GM23248 (cell line): ENCODE measurements at regions not wholly inside any gene's neighbourhood (a gene's known extent, or its start where the extent isn't known, plus 50 kb on each side); places are given as distances from the start of the nearest gene placed in this dataset.

Source experiments
- DNase-seq: peaks from one replicate; pipeline ENCODE4 v3.0.0-alpha.2; 2015
- H2AFZ ChIP-seq: fragments of 200-600 bp; sonication (generic); 2 replicates; pipeline ENCODE4 v1.6.1; 2016; ENCODE audit warnings: antibody characterized with exemption
- H3F3A ChIP-seq: fragments of 200-600 bp; sonication (generic); 2 replicates; pipeline ENCODE4 v1.6.1; 2016; ENCODE audit warnings: mild to moderate bottlenecking, antibody characterized with exemption, mixed run types; ENCODE audit not compliant: insufficient read depth
- H3K27ac ChIP-seq: fragments of 200-600 bp; sonication (generic); 2 replicates; pipeline ENCODE4 v1.5.1; 2016; ENCODE audit warnings: mild to moderate bottlenecking
- H3K27me3 ChIP-seq: fragments of 200-600 bp; sonication (generic); replicated peaks from 2 replicates; pipeline ENCODE4 v1.6.1; 2016; ENCODE audit warnings: mild to moderate bottlenecking; ENCODE audit not compliant: insufficient read depth
- H3K36me3 ChIP-seq: fragments of 200-600 bp; sonication (generic); 2 replicates; pipeline ENCODE4 v1.6.1; 2016; ENCODE audit warnings: low read depth, mild to moderate bottlenecking
- H3K4me1 ChIP-seq: fragments of 200-600 bp; sonication (generic); 2 replicates; pipeline ENCODE4 v1.6.1; 2016; ENCODE audit warnings: mild to moderate bottlenecking; ENCODE audit not compliant: insufficient read depth
- H3K4me2 ChIP-seq: fragments of 200-600 bp; sonication (generic); one replicate; pipeline ENCODE4 v1.6.1; 2016; ENCODE audit warnings: mild to moderate bottlenecking; ENCODE audit not compliant: unreplicated experiment
- H3K4me3 ChIP-seq: fragments of 200-600 bp; sonication (generic); 2 replicates; pipeline ENCODE4 v1.5.1; 2016; ENCODE audit warnings: mild to moderate bottlenecking
- H3K79me2 ChIP-seq: fragments of 200-600 bp; sonication (generic); 2 replicates; pipeline ENCODE4 v1.6.1; 2016; ENCODE audit warnings: mild to moderate bottlenecking; ENCODE audit not compliant: insufficient read depth
- H3K9ac ChIP-seq: fragments of 200-600 bp; sonication (generic); 2 replicates; pipeline ENCODE4 v1.6.1; 2016; ENCODE audit warnings: mild to moderate bottlenecking
- H3K9me2 ChIP-seq: fragments of 200-600 bp; sonication (generic); 2 replicates; pipeline ENCODE4 v1.6.1; 2016; ENCODE audit warnings: mixed run types, mild to moderate bottlenecking, moderate library complexity; ENCODE audit not compliant: insufficient read depth
- H3K9me3 ChIP-seq: fragments of 200-600 bp; sonication (generic); one replicate; pipeline ENCODE4 v1.6.1; 2017; ENCODE audit warnings: low read depth
- H4K20me1 ChIP-seq: fragments of 200-600 bp; sonication (generic); 2 replicates; pipeline ENCODE4 v1.6.0; 2016; ENCODE audit not compliant: insufficient read depth
- EZH2 ChIP-seq: fragments of 200-600 bp; sonication (generic); IDR thresholded peaks from 2 replicates; pipeline ENCODE4 v1.6.1; 2018; ENCODE audit warnings: antibody characterized with exemption, mild to moderate bottlenecking; ENCODE audit not compliant: insufficient read depth, poor library complexity, severe bottlenecking
- EZH2phosphoT487 ChIP-seq: fragments of 200-600 bp; sonication (generic); IDR thresholded peaks from 2 replicates; pipeline ENCODE4 v1.6.1; 2018; ENCODE audit warnings: antibody characterized with exemption, moderate library complexity, mild to moderate bottlenecking, low read depth; ENCODE audit not compliant: insufficient read depth
- WGBS, 2 experiments: methylation state at CpG; one replicate each; pipeline ENCODE4 v1.1.6; 2015 to 2017; ENCODE audit warnings: low lambda C conversion rate in 2 of 2, low coverage in 1 of 2; ENCODE audit errors: missing lambda C conversion rate in 2 of 2; 5-methylcytosine and 5-hydroxymethylcytosine counted together
- in situ Hi-C: fragments of 300-500 bp; cut with MboI; formaldehyde crosslinking; loops from 2 replicates; pipeline ENCODE4 v1.15.0; 2020

DNA sequence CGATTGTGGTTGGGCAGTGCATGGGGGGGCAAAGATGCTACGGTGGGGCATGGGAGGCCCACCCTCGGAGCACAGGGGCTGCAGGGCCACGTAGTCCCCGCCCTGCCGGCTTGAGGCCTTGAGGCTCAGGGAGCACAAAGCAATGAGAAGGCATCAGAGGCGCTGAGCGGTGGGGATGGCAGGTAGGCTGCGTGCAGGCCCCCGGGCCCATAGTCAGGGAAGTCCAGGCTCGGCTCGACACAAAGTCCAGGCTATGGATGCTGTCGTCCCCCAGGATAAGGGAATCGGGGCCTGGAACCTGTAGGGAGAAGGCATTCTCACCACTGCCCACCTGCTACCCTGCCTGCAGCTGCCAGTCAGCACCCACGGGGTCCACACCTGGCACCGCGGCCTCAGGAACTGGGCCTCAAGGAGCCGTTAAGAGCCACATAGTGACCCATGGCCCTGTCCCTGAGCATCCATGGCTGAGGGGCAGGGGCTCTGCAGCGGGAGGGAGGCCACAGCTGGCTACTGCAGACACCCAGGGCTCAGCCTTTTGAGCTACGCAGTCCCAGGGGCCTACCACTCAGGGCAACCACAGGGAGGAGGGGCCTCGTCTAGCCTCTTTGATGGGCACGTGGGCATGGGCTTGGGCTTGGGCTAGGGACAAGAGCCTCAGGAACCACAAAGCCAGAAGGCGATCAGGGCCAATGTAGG lies 179.7 kb downstream of the IGLL1 start:
- no peak overlapping the region for H3K27ac ChIP-seq
- in situ Hi-C loops = no loop called here
- H3K4me1 ChIP-seq = no peaks in the 10 kb centered on the region
- H3K79me2 ChIP-seq = no peaks in the 10 kb centered on the region
- H3F3A ChIP-seq = no peaks in the 10 kb centered on the region
- H3K4me3 ChIP-seq = no peak overlapping the region
- no peak for TF ChIP-seq EZH2phosphoT487
- no peak for TF ChIP-seq EZH2
- no peaks in the 10 kb centered on the region for H3K9me3 ChIP-seq
- H3K9me2 ChIP-seq = no peaks in the 10 kb centered on the region
- no peak overlapping the region for H3K4me2 ChIP-seq
- no peaks in the 10 kb centered on the region for H3K36me3 ChIP-seq
- no peak overlapping the region for H3K9ac ChIP-seq
- WGBS, 2 experiments = 78 to 84% methylated on average over 16 to 23 of the region's 23 CpGs
- no peaks in the 10 kb centered on the region for H4K20me1 ChIP-seq
- H2AFZ ChIP-seq = no peak overlapping the region
- no peaks in the 10 kb centered on the region for H3K27me3 ChIP-seq
- DNase-seq = no peak

DNA sequence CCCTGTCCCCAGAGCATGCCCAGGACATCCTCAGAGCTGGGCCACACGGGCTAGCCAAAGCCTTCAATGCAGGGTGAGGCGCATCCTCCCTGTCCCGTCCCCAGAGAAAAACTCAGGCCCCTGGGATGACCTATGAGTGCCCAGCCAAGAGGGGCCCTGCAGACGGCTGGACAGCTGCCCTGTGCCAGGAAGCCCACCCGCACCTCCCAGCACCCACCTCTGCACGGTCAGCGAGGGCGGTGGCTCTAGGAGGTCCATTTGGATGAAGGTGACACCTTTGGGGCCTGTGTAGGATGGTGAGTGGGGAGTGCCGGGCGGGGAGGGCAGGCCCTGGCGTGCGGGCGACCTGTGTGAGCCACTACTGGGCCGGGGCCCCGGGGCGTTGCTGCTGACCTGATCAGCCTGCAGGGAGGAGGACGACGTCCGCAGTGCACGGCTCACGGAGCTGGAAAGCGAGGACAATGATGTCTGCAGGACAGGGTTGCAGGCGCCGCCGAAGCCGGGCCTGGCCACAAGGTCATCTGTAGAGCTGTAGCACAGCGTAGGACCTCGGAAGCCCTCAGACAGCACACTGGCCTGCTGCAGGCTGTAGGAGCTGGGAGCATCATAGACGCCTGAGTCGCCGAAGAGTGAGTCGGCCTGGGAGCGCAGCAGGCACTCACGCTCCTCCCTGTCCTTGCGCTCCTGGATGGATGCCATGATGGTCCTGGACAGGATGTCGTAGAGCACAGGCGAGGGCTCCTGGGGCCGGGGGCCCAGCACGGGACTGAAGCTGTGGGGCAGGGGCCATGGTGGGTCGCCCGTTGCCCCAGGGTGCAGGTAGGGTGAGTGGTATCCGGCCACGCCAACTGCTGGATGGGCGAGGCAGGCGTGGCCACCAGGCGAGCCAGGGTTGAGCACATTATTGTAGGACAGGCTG lies 180.5 kb downstream of the IGLL1 start:
- no peak for TF ChIP-seq EZH2phosphoT487
- no peak for TF ChIP-seq EZH2
- no peak overlapping the region for H3K4me2 ChIP-seq
- 88 to 89% methylated on average over 33 to 46 of the region's 46 CpGs for WGBS, 2 experiments
- in situ Hi-C loops = no loop called here
- H3F3A ChIP-seq = no peaks in the 10 kb centered on the region
- no peak for DNase-seq
- H4K20me1 ChIP-seq = no peaks in the 10 kb centered on the region
- no peaks in the 10 kb centered on the region for H3K36me3 ChIP-seq
- no peaks in the 10 kb centered on the region for H3K79me2 ChIP-seq
- H3K9me3 ChIP-seq = no peaks in the 10 kb centered on the region
- no peaks in the 10 kb centered on the region for H3K4me1 ChIP-seq
- H3K27me3 ChIP-seq = no peaks in the 10 kb centered on the region
- no peak overlapping the region for H3K9ac ChIP-seq
- H3K27ac ChIP-seq = no peak overlapping the region
- no peaks in the 10 kb centered on the region for H3K9me2 ChIP-seq
- no peak overlapping the region for H2AFZ ChIP-seq
- H3K4me3 ChIP-seq = no peak overlapping the region

DNA sequence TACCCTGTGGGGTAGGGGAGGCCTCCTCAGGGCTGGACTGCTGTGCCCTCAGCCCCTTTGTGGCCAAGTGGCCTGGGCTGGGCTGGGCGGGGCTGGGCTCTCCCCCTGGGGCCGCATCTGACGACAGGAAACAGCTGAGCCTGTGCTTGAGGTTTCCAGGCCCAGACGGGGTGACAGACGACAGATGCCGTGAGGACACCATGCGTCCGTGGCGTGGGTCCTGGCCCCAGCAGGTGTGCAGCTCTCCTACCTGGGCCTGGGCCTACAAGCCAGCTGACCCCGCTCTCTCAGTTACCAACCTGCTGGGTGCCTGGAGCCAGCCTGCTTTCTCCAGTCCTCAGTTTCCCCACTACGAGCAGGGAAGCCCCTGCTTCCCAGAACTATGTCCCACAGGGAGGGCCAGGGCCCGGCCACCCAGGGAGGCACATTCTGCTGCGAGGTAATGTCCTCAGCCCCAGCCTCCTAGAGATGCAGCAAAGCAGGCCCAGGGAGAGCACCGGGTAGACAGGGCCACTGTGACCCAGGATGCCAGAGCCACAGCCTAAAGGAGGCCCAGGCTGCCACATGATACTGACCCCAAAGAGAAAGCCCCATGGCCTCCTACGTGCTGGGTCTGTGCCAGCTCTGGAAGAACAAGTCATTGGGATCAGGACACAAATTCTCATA lies 181.3 kb downstream of the IGLL1 start:
- no peaks in the 10 kb centered on the region for H3F3A ChIP-seq
- H3K4me1 ChIP-seq = no peaks in the 10 kb centered on the region
- no peak overlapping the region for H3K27ac ChIP-seq
- H3K79me2 ChIP-seq = no peaks in the 10 kb centered on the region
- no peaks in the 10 kb centered on the region for H3K27me3 ChIP-seq
- 56 to 67% methylated on average over 11 to 15 of the region's 15 CpGs for WGBS, 2 experiments
- in situ Hi-C loops = no loop called here
- TF ChIP-seq EZH2phosphoT487 = no peak
- TF ChIP-seq EZH2 = no peak
- no peaks in the 10 kb centered on the region for H3K9me2 ChIP-seq
- no peak overlapping the region for H3K4me2 ChIP-seq
- no peaks in the 10 kb centered on the region for H3K9me3 ChIP-seq
- no peak for DNase-seq
- no peak overlapping the region for H2AFZ ChIP-seq
- H3K9ac ChIP-seq = no peak overlapping the region
- no peak overlapping the region for H3K4me3 ChIP-seq
- no peaks in the 10 kb centered on the region for H4K20me1 ChIP-seq
- no peaks in the 10 kb centered on the region for H3K36me3 ChIP-seq

DNA sequence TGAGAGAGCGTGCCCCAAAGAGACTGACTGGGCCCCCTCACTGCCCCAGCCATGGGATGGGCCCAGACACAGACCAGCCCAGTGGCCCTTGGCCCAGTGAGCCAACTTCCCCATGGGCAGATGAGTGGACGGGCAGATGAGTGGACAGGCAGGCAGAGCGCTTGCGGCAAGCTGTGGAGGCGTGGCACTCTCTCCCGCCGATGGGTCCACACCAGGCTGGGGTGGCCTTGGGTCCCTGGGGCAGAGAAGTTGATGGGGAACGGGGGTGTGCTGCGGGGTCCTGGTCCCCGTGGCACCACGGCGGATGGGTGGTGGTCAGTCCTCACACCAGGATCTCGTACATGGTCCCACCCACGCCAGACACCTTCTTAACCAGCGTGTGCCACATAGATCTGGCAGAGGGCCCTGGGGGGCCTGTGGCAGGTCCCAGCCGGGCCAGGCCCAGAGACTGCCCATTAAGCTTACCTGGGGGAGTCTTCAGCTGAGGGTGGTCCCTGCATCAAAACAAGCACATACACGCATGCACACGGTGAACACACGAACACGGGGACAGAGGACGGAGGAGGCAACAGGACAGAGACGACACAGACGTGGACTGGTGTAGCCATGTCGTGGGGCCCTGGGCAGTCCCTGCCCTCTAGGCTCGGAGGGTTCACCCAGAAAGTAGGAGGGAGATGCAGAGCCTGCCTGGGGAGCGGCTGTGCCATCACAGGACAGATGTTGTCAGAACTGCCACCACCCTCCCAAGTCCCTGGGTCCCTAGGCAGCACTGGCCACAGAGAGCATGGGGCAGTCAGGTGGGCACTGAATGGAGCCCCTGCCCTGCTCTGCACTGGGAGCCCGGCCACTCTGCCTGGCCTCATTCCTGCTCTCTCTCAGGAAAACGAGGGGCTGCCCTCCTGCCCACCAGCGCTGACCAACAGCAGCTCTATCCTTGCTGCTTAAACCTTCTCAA lies 182.2 kb downstream of the IGLL1 start:
- Histone ChIP-seq H3K9me3 (no peaks in the 10 kb centered on the region), H3K4me3 (no peak overlapping the region), H3K27me3 (no peaks in the 10 kb centered on the region), H3K79me2 (no peaks in the 10 kb centered on the region), H3K4me1 (no peaks in the 10 kb centered on the region), H2AFZ (no peak overlapping the region), H3K9me2 (no peaks in the 10 kb centered on the region), H3K9ac (no peak overlapping the region), H3F3A (no peaks in the 10 kb centered on the region), H3K4me2 (no peak overlapping the region), H4K20me1 (no peaks in the 10 kb centered on the region), H3K36me3 (no peaks in the 10 kb centered on the region), H3K27ac (no peak overlapping the region)
- no peak for DNase-seq
- 78 to 84% methylated on average over 23 to 24 of the region's 29 CpGs for WGBS, 2 experiments
- TF ChIP-seq EZH2phosphoT487 (no peak), EZH2 (no peak)
- in situ Hi-C loops = no loop called here
